ENCODE measurements at regions not wholly inside any gene's neighbourhood (a gene's known extent, or its start where the extent isn't known, plus 50 kb on each side); places are given as distances from the start of the nearest gene placed in this dataset.

GRCh38 chr22:22344430-22344829, 99.8 kb downstream of the VPREB1 start:
- no peak for TF ChIP-seq PATZ1 (CRISPR knock-in tag; IDR thresholded peaks at IDR 0.05; ENCODE audit: borderline replicate concordance)
- no peak for TF ChIP-seq ZNF8 (CRISPR knock-in tag; IDR thresholded peaks at IDR 0.05)
- no peak for TF ChIP-seq PPARA (CRISPR knock-in tag; IDR thresholded peaks at IDR 0.05; ENCODE audit: borderline replicate concordance)
- TF ChIP-seq RARB (CRISPR knock-in tag; IDR thresholded peaks at IDR 0.05), result no peak
- TF ChIP-seq, protein P1, sequence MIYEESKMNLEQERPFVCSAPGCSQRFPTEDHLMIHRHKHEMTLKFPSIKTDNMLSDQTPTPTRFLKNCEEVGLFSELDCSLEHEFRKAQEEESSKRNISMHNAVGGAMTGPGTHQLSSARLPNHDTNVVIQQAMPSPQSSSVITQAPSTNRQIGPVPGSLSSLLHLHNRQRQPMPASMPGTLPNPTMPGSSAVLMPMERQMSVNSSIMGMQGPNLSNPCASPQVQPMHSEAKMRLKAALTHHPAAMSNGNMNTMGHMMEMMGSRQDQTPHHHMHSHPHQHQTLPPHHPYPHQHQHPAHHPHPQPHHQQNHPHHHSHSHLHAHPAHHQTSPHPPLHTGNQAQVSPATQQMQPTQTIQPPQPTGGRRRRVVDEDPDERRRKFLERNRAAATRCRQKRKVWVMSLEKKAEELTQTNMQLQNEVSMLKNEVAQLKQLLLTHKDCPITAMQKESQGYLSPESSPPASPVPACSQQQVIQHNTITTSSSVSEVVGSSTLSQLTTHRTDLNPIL (CRISPR knock-in tag; IDR thresholded peaks at IDR 0.05; ENCODE audit: low read depth), result no peak
- no peak for TF ChIP-seq GLIS3 (CRISPR knock-in tag; IDR thresholded peaks at IDR 0.05)
- TF ChIP-seq, protein P2, sequence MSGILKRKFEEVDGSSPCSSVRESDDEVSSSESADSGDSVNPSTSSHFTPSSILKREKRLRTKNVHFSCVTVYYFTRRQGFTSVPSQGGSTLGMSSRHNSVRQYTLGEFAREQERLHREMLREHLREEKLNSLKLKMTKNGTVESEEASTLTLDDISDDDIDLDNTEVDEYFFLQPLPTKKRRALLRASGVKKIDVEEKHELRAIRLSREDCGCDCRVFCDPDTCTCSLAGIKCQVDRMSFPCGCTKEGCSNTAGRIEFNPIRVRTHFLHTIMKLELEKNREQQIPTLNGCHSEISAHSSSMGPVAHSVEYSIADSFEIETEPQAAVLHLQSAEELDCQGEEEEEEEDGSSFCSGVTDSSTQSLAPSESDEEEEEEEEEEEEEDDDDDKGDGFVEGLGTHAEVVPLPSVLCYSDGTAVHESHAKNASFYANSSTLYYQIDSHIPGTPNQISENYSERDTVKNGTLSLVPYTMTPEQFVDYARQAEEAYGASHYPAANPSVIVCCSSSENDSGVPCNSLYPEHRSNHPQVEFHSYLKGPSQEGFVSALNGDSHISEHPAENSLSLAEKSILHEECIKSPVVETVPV (CRISPR knock-in tag; IDR thresholded peaks at IDR 0.05), result no peak
- TF ChIP-seq BACH2 (CRISPR knock-in tag; IDR thresholded peaks at IDR 0.05; ENCODE audit: borderline replicate concordance), result no peak
- TF ChIP-seq, protein P3, sequence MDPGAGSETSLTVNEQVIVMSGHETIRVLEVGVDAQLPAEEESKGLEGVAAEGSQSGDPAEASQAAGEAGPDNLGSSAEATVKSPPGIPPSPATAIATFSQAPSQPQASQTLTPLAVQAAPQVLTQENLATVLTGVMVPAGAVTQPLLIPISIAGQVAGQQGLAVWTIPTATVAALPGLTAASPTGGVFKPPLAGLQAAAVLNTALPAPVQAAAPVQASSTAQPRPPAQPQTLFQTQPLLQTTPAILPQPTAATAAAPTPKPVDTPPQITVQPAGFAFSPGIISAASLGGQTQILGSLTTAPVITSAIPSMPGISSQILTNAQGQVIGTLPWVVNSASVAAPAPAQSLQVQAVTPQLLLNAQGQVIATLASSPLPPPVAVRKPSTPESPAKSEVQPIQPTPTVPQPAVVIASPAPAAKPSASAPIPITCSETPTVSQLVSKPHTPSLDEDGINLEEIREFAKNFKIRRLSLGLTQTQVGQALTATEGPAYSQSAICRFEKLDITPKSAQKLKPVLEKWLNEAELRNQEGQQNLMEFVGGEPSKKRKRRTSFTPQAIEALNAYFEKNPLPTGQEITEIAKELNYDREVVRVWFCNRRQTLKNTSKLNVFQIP (CRISPR knock-in tag; IDR thresholded peaks at IDR 0.05; ENCODE audit: borderline replicate concordance, low read depth), result no peak
- no peak for TF ChIP-seq TCF4 (CRISPR knock-in tag; IDR thresholded peaks at IDR 0.05; ENCODE audit: borderline replicate concordance)
- TF ChIP-seq ESRRG (CRISPR knock-in tag; IDR thresholded peaks at IDR 0.05), result no peak
- TF ChIP-seq OSR1 (CRISPR knock-in tag; IDR thresholded peaks at IDR 0.05), result no peak
- TF ChIP-seq ZNF565 (CRISPR knock-in tag; conservative IDR thresholded peaks at IDR 0.05; ENCODE audit: low read depth), result no peak
- no peak for TF ChIP-seq TOX (CRISPR knock-in tag; IDR thresholded peaks at IDR 0.05; ENCODE audit: borderline replicate concordance)
- TF ChIP-seq ZNF70 (CRISPR knock-in tag; IDR thresholded peaks at IDR 0.05), result no peak
- TF ChIP-seq ZFP3 (CRISPR knock-in tag; IDR thresholded peaks at IDR 0.05), result no peak
- no peak for TF ChIP-seq SNAI2 (CRISPR knock-in tag; IDR thresholded peaks at IDR 0.05)
- ATAC-seq, result no peak

- TF ChIP-seq ZFP30 (CRISPR knock-in tag; IDR thresholded peaks at IDR 0.05) (no peak), BACH2 (CRISPR knock-in tag; IDR thresholded peaks at IDR 0.05; ENCODE audit: borderline replicate concordance) (no peak), CSDC2 (CRISPR knock-in tag; IDR thresholded peaks at IDR 0.05) (no peak), TCF4 (CRISPR knock-in tag; IDR thresholded peaks at IDR 0.05; ENCODE audit: borderline replicate concordance) (no peak), ZNF70 (CRISPR knock-in tag; IDR thresholded peaks at IDR 0.05) (no peak), ZNF565 (CRISPR knock-in tag; conservative IDR thresholded peaks at IDR 0.05; ENCODE audit: low read depth) (no peak), GLIS3 (CRISPR knock-in tag; IDR thresholded peaks at IDR 0.05) (no peak), TOX (CRISPR knock-in tag; IDR thresholded peaks at IDR 0.05; ENCODE audit: borderline replicate concordance) (no peak), OSR1 (CRISPR knock-in tag; IDR thresholded peaks at IDR 0.05) (no peak)
- TF ChIP-seq, protein P2 (CRISPR knock-in tag; IDR thresholded peaks at IDR 0.05), result no peak
- TF ChIP-seq, protein P4, sequence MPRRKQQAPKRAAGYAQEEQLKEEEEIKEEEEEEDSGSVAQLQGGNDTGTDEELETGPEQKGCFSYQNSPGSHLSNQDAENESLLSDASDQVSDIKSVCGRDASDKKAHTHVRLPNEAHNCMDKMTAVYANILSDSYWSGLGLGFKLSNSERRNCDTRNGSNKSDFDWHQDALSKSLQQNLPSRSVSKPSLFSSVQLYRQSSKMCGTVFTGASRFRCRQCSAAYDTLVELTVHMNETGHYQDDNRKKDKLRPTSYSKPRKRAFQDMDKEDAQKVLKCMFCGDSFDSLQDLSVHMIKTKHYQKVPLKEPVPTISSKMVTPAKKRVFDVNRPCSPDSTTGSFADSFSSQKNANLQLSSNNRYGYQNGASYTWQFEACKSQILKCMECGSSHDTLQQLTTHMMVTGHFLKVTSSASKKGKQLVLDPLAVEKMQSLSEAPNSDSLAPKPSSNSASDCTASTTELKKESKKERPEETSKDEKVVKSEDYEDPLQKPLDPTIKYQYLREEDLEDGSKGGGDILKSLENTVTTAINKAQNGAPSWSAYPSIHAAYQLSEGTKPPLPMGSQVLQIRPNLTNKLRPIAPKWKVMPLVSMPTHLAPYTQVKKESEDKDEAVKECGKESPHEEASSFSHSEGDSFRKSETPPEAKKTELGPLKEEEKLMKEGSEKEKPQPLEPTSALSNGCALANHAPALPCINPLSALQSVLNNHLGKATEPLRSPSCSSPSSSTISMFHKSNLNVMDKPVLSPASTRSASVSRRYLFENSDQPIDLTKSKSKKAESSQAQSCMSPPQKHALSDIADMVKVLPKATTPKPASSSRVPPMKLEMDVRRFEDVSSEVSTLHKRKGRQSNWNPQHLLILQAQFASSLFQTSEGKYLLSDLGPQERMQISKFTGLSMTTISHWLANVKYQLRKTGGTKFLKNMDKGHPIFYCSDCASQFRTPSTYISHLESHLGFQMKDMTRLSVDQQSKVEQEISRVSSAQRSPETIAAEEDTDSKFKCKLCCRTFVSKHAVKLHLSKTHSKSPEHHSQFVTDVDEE (CRISPR knock-in tag; IDR thresholded peaks at IDR 0.05), result no peak
- ATAC-seq, result no peak
Measured at GRCh38 chr22:22345781-22346180, 101.2 kb downstream of the VPREB1 start.
